DOHH2 (cell line): ENCODE measurements at regions not wholly inside any gene's neighbourhood (a gene's known extent, or its start where the extent isn't known, plus 50 kb on each side); places are given as distances from the start of the nearest gene placed in this dataset.
"Not testable (repeated sequence)": the region's sequence is repeated elsewhere in the genome, so short reads cannot be mapped to it uniquely, and the experiment has no call there.

Source experiments
- H3F3A ChIP-seq: fragments of 200-600 bp; sonication (generic), shearing (Covaris generic); 2 replicates; pipeline ENCODE4 v1.6.0; 2016; ENCODE audit warnings: antibody characterized with exemption, mild to moderate bottlenecking; ENCODE audit not compliant: control insufficient read depth, insufficient read depth
- H3K27ac ChIP-seq: fragments of 200-600 bp; sonication (generic); 2 replicates; pipeline ENCODE4 v1.5.1; 2014; ENCODE audit warnings: low read depth, mild to moderate bottlenecking, low read length, moderate library complexity
- H3K27me3 ChIP-seq: fragments of 200-600 bp; sonication (generic); 2 replicates; pipeline ENCODE4 v1.6.1; 2014; ENCODE audit warnings: mild to moderate bottlenecking, low read length, mixed read lengths; ENCODE audit not compliant: control insufficient read depth
- H3K36me3 ChIP-seq: fragments of 200-600 bp; sonication (generic); 2 replicates; pipeline ENCODE4 v1.6.1; 2014; ENCODE audit warnings: mild to moderate bottlenecking, low read length, moderate library complexity, mixed read lengths; ENCODE audit not compliant: control insufficient read depth
- H3K4me1 ChIP-seq: fragments of 200-600 bp; sonication (generic); 2 replicates; pipeline ENCODE4 v1.6.1; 2014; ENCODE audit warnings: mild to moderate bottlenecking, low read length, mixed read lengths; ENCODE audit not compliant: control insufficient read depth
- H3K4me2 ChIP-seq: fragments of 200-600 bp; sonication (generic); 2 replicates; pipeline ENCODE4 v1.6.0; 2014; ENCODE audit warnings: mild to moderate bottlenecking, low read length, moderate library complexity
- H3K4me3 ChIP-seq: fragments of 200-600 bp; sonication (generic); 2 replicates; pipeline ENCODE4 v1.5.1; 2014; ENCODE audit warnings: mild to moderate bottlenecking, low read length, mixed read lengths
- H3K79me2 ChIP-seq: fragments of 200-600 bp; sonication (generic); 2 replicates; pipeline ENCODE4 v1.6.1; 2014; ENCODE audit warnings: mild to moderate bottlenecking, low read length, mixed read lengths; ENCODE audit not compliant: control insufficient read depth
- H3K9me2 ChIP-seq: fragments of 200-600 bp; sonication (generic); replicated peaks from 2 replicates; pipeline ENCODE4 v1.6.1; 2014; ENCODE audit warnings: mild to moderate bottlenecking, low read length, mixed read lengths; ENCODE audit not compliant: control insufficient read depth
- H3K9me3 ChIP-seq: fragments of 200-600 bp; sonication (generic); 2 replicates; pipeline ENCODE4 v1.6.1; 2014; ENCODE audit warnings: antibody characterized with exemption, low read length, mixed read lengths; ENCODE audit not compliant: control insufficient read depth, insufficient read depth
- H4K20me1 ChIP-seq: fragments of 200-600 bp; sonication (generic); 2 replicates; pipeline ENCODE4 v1.6.0; 2014; ENCODE audit warnings: low read depth, mild to moderate bottlenecking, antibody characterized with exemption, low read length, moderate library complexity; ENCODE audit not compliant: control insufficient read depth, insufficient read depth
- EZH2phosphoT487 ChIP-seq: fragments of 200-600 bp; sonication (generic); IDR thresholded peaks from 2 replicates; pipeline ENCODE4 v1.6.1; 2017; ENCODE audit warnings: borderline replicate concordance, mild to moderate bottlenecking, antibody characterized with exemption, low read length, moderate library complexity, mixed read lengths
- TF ChIP-seq, protein P1 (sequence below): fragments of 200-600 bp; sonication (generic); IDR thresholded peaks from one replicate; pipeline ENCODE4 v1.5.1; 2014; ENCODE audit warnings: antibody characterized with exemption, mild to moderate bottlenecking, low read depth, low read length; ENCODE audit not compliant: poor library complexity, severe bottlenecking

DNA sequence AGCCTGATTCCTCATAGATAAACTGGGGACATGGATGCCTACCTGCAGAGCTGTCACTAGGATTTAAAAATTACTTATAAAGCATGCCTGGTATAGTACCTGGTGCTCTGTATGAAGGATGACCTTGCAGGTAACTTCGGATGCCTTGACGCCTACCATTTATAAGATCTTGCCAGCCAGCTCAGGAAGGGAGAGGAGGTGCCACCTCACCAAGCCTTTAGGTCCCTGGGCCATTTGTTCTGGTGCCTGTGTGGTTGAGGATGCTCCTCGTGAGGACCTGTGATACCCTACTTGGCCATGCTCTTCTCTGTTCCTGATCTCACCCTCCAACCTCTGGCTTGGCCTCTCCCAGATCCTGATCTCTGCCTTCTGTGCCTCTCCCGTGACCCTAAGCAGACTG lies 85.2 kb downstream of the FDX1 start:
- Histone ChIP-seq H3K9me2 (no peaks in the 10 kb centered on the region), H4K20me1 (no peaks in the 10 kb centered on the region), H3F3A (no peaks in the 10 kb centered on the region), H3K4me1 (no peaks in the 10 kb centered on the region), H3K27me3 (no peaks in the 10 kb centered on the region), H3K4me2 (no peak overlapping the region), H3K79me2 (no peaks in the 10 kb centered on the region), H3K9me3 (no peaks in the 10 kb centered on the region), H3K4me3 (no peak overlapping the region), H3K27ac (no peak overlapping the region), H3K36me3 (no peaks in the 10 kb centered on the region)
- no peak for TF ChIP-seq EZH2phosphoT487
- TF ChIP-seq, protein P1, sequence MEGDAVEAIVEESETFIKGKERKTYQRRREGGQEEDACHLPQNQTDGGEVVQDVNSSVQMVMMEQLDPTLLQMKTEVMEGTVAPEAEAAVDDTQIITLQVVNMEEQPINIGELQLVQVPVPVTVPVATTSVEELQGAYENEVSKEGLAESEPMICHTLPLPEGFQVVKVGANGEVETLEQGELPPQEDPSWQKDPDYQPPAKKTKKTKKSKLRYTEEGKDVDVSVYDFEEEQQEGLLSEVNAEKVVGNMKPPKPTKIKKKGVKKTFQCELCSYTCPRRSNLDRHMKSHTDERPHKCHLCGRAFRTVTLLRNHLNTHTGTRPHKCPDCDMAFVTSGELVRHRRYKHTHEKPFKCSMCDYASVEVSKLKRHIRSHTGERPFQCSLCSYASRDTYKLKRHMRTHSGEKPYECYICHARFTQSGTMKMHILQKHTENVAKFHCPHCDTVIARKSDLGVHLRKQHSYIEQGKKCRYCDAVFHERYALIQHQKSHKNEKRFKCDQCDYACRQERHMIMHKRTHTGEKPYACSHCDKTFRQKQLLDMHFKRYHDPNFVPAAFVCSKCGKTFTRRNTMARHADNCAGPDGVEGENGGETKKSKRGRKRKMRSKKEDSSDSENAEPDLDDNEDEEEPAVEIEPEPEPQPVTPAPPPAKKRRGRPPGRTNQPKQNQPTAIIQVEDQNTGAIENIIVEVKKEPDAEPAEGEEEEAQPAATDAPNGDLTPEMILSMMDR, result no peak

DNA sequence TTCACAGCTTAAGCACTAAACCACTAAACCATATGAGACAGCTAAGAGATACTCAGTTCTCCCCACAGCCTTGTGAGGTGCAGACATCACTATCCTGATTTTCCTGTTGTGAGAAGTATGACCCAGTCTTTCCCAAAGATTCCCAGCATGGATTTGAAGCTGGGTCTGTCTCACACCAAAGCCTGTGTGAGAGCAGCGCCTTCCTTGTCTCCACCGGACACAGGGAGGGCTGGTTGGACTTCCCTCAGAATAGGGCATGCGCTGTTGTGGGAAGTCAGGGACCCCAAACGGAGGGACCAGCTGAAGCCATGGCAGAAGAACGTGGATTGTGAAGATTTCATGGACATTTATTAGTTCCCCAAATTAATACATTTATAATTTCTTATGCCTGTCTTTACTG lies 87.6 kb downstream of the FDX1 start:
- H3K9me3 ChIP-seq, H3K27ac ChIP-seq, H4K20me1 ChIP-seq, H3K36me3 ChIP-seq, H3K4me1 ChIP-seq, H3K9me2 ChIP-seq, H3K4me2 ChIP-seq, H3K27me3 ChIP-seq, H3F3A ChIP-seq, H3K79me2 ChIP-seq, H3K4me3 ChIP-seq: not testable (repeated sequence)

GRCh38 chr11:110518809-110519514 lies 89.2 kb downstream of the FDX1 start:
- H3K4me2 ChIP-seq, result no peak overlapping the region
- H3K27ac ChIP-seq, result no peak overlapping the region
- H3F3A ChIP-seq, result no peaks in the 10 kb centered on the region
- peaks cover 9% of the 10 kb centered on the region for H3K4me1 ChIP-seq
- no peaks in the 10 kb centered on the region for H3K27me3 ChIP-seq
- H3K9me2 ChIP-seq, result no peaks in the 10 kb centered on the region
- no peaks in the 10 kb centered on the region for H3K36me3 ChIP-seq
- peaks cover 3% of the 10 kb centered on the region; the same call in 1 of the 2 replicates for H3K9me3 ChIP-seq
- no peak overlapping the region for H3K4me3 ChIP-seq
- H4K20me1 ChIP-seq, result no peaks in the 10 kb centered on the region
- no peak for TF ChIP-seq EZH2phosphoT487
- TF ChIP-seq, protein P1, result no peak
- no peaks in the 10 kb centered on the region for H3K79me2 ChIP-seq

- H4K20me1 ChIP-seq, result no peaks in the 10 kb centered on the region
- H3K27ac ChIP-seq, result no peak overlapping the region
- no peak overlapping the region for H3K4me3 ChIP-seq
- H3F3A ChIP-seq, result no peaks in the 10 kb centered on the region
- H3K4me1 ChIP-seq, result peaks cover 9% of the 10 kb centered on the region
- H3K9me3 ChIP-seq, result peaks cover 3% of the 10 kb centered on the region; the same call in 1 of the 2 replicates
- H3K9me2 ChIP-seq, result no peaks in the 10 kb centered on the region
- H3K36me3 ChIP-seq, result no peaks in the 10 kb centered on the region
- no peak overlapping the region for H3K4me2 ChIP-seq
- no peaks in the 10 kb centered on the region for H3K79me2 ChIP-seq
- H3K27me3 ChIP-seq, result no peaks in the 10 kb centered on the region
- TF ChIP-seq, protein P1, result no peak
Measured at GRCh38 chr11:110519796-110520195, 90.0 kb downstream of the FDX1 start.
